H1 (cell line): ENCODE measurements at regions not wholly inside any gene's neighbourhood (a gene's known extent, or its start where the extent isn't known, plus 50 kb on each side); places are given as distances from the start of the nearest gene placed in this dataset.

Experiments used
- CTCF ChIA-PET: fragments of 300-600 bp; sonication (Branson Sonifier 250); formaldehyde crosslinking; loops from one replicate; lab custom pipeline; 2021; ENCODE audit not compliant: partially characterized antibody; lab: Charles Lee
- POLR2A ChIA-PET: fragments of 300-600 bp; sonication (Branson Sonifier 250); formaldehyde crosslinking; loops from one replicate; lab custom pipeline; 2021; ENCODE audit warnings: inconsistent platforms; ENCODE audit not compliant: partially characterized antibody; lab: Charles Lee
- DNase-seq, 2 experiments: peaks; one replicate each; pipeline versions ENCODE4 v3.0.0 to v3.0.0-alpha.2; 2010 to 2022; ENCODE audit warnings: low spot score in 2 of 2, low read depth in 1 of 2, mixed read lengths in 1 of 2
- FAIRE-seq: peaks from 2 replicates; lab custom pipeline; 2011; peaks lifted over from hg19 to GRCh38; lab: Jason Lieb, UNC
- H2AFZ ChIP-seq: 2 replicates; pipeline ENCODE4 v1.8.1; 2012; ENCODE audit warnings: low read length, inconsistent platforms
- H2AK5ac ChIP-seq: 2 replicates; pipeline ENCODE4 v1.6.1; 2013; ENCODE audit warnings: low read depth, low read length
- H2BK120ac ChIP-seq: replicated peaks from 2 replicates; pipeline ENCODE3; 2013; ENCODE audit warnings: low read depth, low read length, inconsistent platforms
- H2BK12ac ChIP-seq: 2 replicates; pipeline ENCODE4 v1.6.1; 2013; ENCODE audit warnings: low read depth, low read length
- H2BK15ac ChIP-seq: 2 replicates; pipeline ENCODE4 v1.6.1; 2013; ENCODE audit warnings: low read length
- H2BK20ac ChIP-seq: 2 replicates; pipeline ENCODE4 v1.6.1; 2013; ENCODE audit warnings: low read length
- H2BK5ac ChIP-seq: 2 replicates; pipeline ENCODE4 v1.6.1; 2013; ENCODE audit warnings: low read depth, low read length
- H3K14ac ChIP-seq: 2 replicates; pipeline ENCODE4 v1.6.1; 2013; ENCODE audit warnings: inconsistent platforms; ENCODE audit not compliant: insufficient read length
- H3K18ac ChIP-seq: 2 replicates; pipeline ENCODE4 v1.6.1; 2013; ENCODE audit warnings: low read length; ENCODE audit errors: extremely low read depth
- H3K23ac ChIP-seq: 2 replicates; pipeline ENCODE4 v1.6.1; 2013; ENCODE audit warnings: inconsistent platforms; ENCODE audit not compliant: insufficient read length
- H3K23me2 ChIP-seq: 2 replicates; pipeline ENCODE4 v1.6.1; 2013; ENCODE audit warnings: low read depth, low read length
- H3K27ac ChIP-seq: 2 replicates; pipeline ENCODE4 v1.6.1; 2011; ENCODE audit warnings: low read depth, low read length, inconsistent platforms
- H3K27me3 ChIP-seq, 4 experiments: replicated peaks in 1 of 4; 1 replicate in 1 of 4; 2 replicates in 3 of 4; pipeline versions ENCODE4 v1.6.1 to v1.8.1; 2011 to 2013; ENCODE audit warnings: low read length in 3 of 4, mild to moderate bottlenecking in 3 of 4, inconsistent platforms in 2 of 4, mixed read lengths in 2 of 4, moderate library complexity in 1 of 4; ENCODE audit not compliant: control insufficient read depth in 3 of 4, insufficient read depth in 3 of 4; ENCODE audit errors: extremely low read depth in 1 of 4
- H3K36me3 ChIP-seq, 4 experiments: 2 replicates each; pipeline versions ENCODE4 v1.6.1 to v1.8.1; 2011 to 2013; ENCODE audit warnings: mild to moderate bottlenecking in 4 of 4, low read length in 3 of 4, moderate library complexity in 2 of 4, control low read depth in 1 of 4, inconsistent platforms in 1 of 4; ENCODE audit not compliant: insufficient read depth in 4 of 4, control insufficient read depth in 2 of 4
- H3K4ac ChIP-seq: replicated peaks from 2 replicates; pipeline ENCODE3; 2013; ENCODE audit warnings: low read length, low read depth, mixed read lengths, inconsistent platforms; ENCODE audit not compliant: insufficient read length
- H3K4me1 ChIP-seq, 4 experiments: replicated peaks in 1 of 4; 1 replicate in 1 of 4; 2 replicates in 3 of 4; pipeline versions ENCODE4 v1.6.1 to v1.8.1; 2011 to 2013; ENCODE audit warnings: low read length in 3 of 4, inconsistent platforms in 2 of 4, mixed read lengths in 1 of 4; ENCODE audit not compliant: insufficient read depth in 4 of 4, control insufficient read depth in 3 of 4
- H3K4me2 ChIP-seq, 2 experiments: 2 replicates each; pipeline versions ENCODE4 v1.6.1 to v1.8.1; 2011 to 2013; ENCODE audit warnings: low read depth in 2 of 2, low read length in 2 of 2, control low read depth in 1 of 2, inconsistent platforms in 1 of 2, mild to moderate bottlenecking in 1 of 2; ENCODE audit not compliant: insufficient read depth in 1 of 2
- H3K4me3 ChIP-seq, 4 experiments: fragments of 200-600, 300-600 bp in 1 of 4; sonication (generic), shearing (Covaris generic), sonication (Bioruptor Twin) in 1 of 4; 2 replicates each; pipeline versions ENCODE4 v1.5.1 to v1.8.1; 2011 to 2016; ENCODE audit warnings: low read length in 4 of 4, low read depth in 3 of 4, control low read depth in 2 of 4, inconsistent platforms in 2 of 4, mild to moderate bottlenecking in 2 of 4, mixed read lengths in 1 of 4, moderate library complexity in 1 of 4; ENCODE audit not compliant: insufficient read depth in 2 of 4; ENCODE audit errors: extremely low read depth in 1 of 4
- H3K56ac ChIP-seq: replicated peaks from 2 replicates; pipeline ENCODE3; 2013; ENCODE audit warnings: low read depth, mild to moderate bottlenecking, mixed read lengths, low read length, inconsistent platforms; ENCODE audit not compliant: insufficient read length
- H3K79me1 ChIP-seq: 2 replicates; pipeline ENCODE4 v1.6.1; 2013; ENCODE audit warnings: low read depth, low read length, control low read depth
- H3K79me2 ChIP-seq, 2 experiments: 2 replicates each; pipeline versions ENCODE4 v1.6.1 to v1.8.1; 2012 to 2013; ENCODE audit warnings: low read length in 2 of 2, mild to moderate bottlenecking in 2 of 2, inconsistent platforms in 1 of 2; ENCODE audit not compliant: insufficient read depth in 2 of 2, control insufficient read depth in 1 of 2
- H3K9ac ChIP-seq, 4 experiments: replicated peaks in 1 of 4; 1 replicate in 1 of 4; 2 replicates in 3 of 4; pipeline versions ENCODE4 v1.6.1 to v1.8.1; 2011 to 2013; ENCODE audit warnings: low read depth in 3 of 4, low read length in 3 of 4, control low read depth in 2 of 4, mild to moderate bottlenecking in 2 of 4, moderate library complexity in 2 of 4, inconsistent platforms in 1 of 4; ENCODE audit errors: extremely low read depth in 1 of 4
- H3K9me3 ChIP-seq, 2 experiments: 2 replicates each; pipeline versions ENCODE4 v1.6.1 to v1.8.1; 2012 to 2013; ENCODE audit warnings: mild to moderate bottlenecking in 2 of 2, moderate library complexity in 2 of 2, control low read depth in 1 of 2, inconsistent platforms in 1 of 2, low read depth in 1 of 2, low read length in 1 of 2, mixed read lengths in 1 of 2; ENCODE audit not compliant: insufficient read depth in 2 of 2
- H4K20me1 ChIP-seq, 2 experiments: replicated peaks in 1 of 2; 2 replicates each; pipeline versions ENCODE3 to v1.8.1; 2011 to 2013; ENCODE audit warnings: inconsistent platforms in 2 of 2, low read length in 2 of 2, mild to moderate bottlenecking in 1 of 2; ENCODE audit not compliant: insufficient read depth in 2 of 2, control insufficient read depth in 1 of 2
- H4K5ac ChIP-seq: 2 replicates; pipeline ENCODE4 v1.6.1; 2013; ENCODE audit warnings: low read length, low read depth, mixed read lengths, inconsistent platforms; ENCODE audit not compliant: insufficient read length
- H4K8ac ChIP-seq: 2 replicates; pipeline ENCODE4 v1.8.0; 2013; ENCODE audit warnings: mild to moderate bottlenecking, moderate library complexity, low read length, inconsistent platforms; ENCODE audit not compliant: insufficient read depth; ENCODE audit errors: extremely low read depth
- H4K91ac ChIP-seq: replicated peaks from 2 replicates; pipeline ENCODE3; 2013; ENCODE audit warnings: low read length, mixed read lengths, inconsistent platforms; ENCODE audit not compliant: insufficient read length
- SAP30 ChIP-seq: fragments of 300-600 bp; sonication (generic); IDR thresholded peaks from 2 replicates; pipeline ENCODE4 v1.7.1; 2012; ENCODE audit warnings: low read length, moderate library complexity, mild to moderate bottlenecking, inconsistent platforms; ENCODE audit not compliant: insufficient read depth, insufficient replicate concordance
- SIX5 ChIP-seq: IDR thresholded peaks from 2 replicates; pipeline ENCODE4 v1.6.1; 2011; ENCODE audit warnings: mild to moderate bottlenecking, low read depth, low read length

- H3K18ac ChIP-seq: no peak overlapping the region
- H2BK120ac ChIP-seq: no peak overlapping the region
- H2BK5ac ChIP-seq: no peak overlapping the region
- H3K4ac ChIP-seq: no peak overlapping the region
- no peak overlapping the region for H3K56ac ChIP-seq
- H2BK12ac ChIP-seq: no peak overlapping the region
- H4K8ac ChIP-seq: no peak overlapping the region
- H2AK5ac ChIP-seq: no peak overlapping the region
- no peak overlapping the region for H4K91ac ChIP-seq
- H3K79me2 ChIP-seq: no peaks in the 10 kb centered on the region
- no peaks in the 10 kb centered on the region for H3K79me1 ChIP-seq
- no peaks in the 10 kb centered on the region for H4K20me1 ChIP-seq
- POLR2A ChIA-PET: no interaction called here
- H3K9ac ChIP-seq: no peak overlapping the region
- H3K4me1 ChIP-seq: no peaks in the 10 kb centered on the region
- H2BK15ac ChIP-seq: no peak overlapping the region
- DNase-seq (no peak), FAIRE-seq (no peak)
- CTCF ChIA-PET: no interaction called here
- H3K9me3 ChIP-seq: peaks cover 0 to 3% of the 10 kb centered on the region in 2 experiments; a peak in 2 of 4 replicates
- H3K27ac ChIP-seq: no peak overlapping the region
- no peak overlapping the region for H3K23ac ChIP-seq
- no peak overlapping the region for H2BK20ac ChIP-seq
- no peaks in the 10 kb centered on the region for H3K36me3 ChIP-seq
- no peak overlapping the region for H3K14ac ChIP-seq
- H3K27me3 ChIP-seq: no peaks in the 10 kb centered on the region
- no peaks in the 10 kb centered on the region for H3K23me2 ChIP-seq
- no peak overlapping the region for H3K4me2 ChIP-seq
- no peak overlapping the region for H4K5ac ChIP-seq
- no peak overlapping the region for H2AFZ ChIP-seq
- H3K4me3 ChIP-seq: no peak overlapping the region
- TF ChIP-seq SIX5: no peak
- TF ChIP-seq SAP30: no peak
These were observed 326.2 kb upstream of the SLIT2 start for GRCh38 chr4:19925516-19925915.
